OCI-LY3 (cell line): ENCODE measurements at regions not wholly inside any gene's neighbourhood (a gene's known extent, or its start where the extent isn't known, plus 50 kb on each side); places are given as distances from the start of the nearest gene placed in this dataset.

Source experiments
- CTCF ChIP-seq: fragments of 200-600, 300-600 bp; sonication (generic); IDR thresholded peaks from 2 replicates; pipeline ENCODE4 v1.5.1; 2014; ENCODE audit warnings: antibody characterized with exemption, low read length, low read depth
- EZH2phosphoT487 ChIP-seq: fragments of 200-600 bp; shearing (Covaris generic); IDR thresholded peaks from 2 replicates; pipeline ENCODE4 v1.6.1; 2018; ENCODE audit warnings: antibody characterized with exemption, mixed run types, low read depth

GRCh38 chr2:142594935-142595334 is 282.5 kb upstream of the KYNU start:
- TF ChIP-seq CTCF = no peak
- no peak for TF ChIP-seq EZH2phosphoT487
